HCT116 (cell line): ENCODE measurements at regions not wholly inside any gene's neighbourhood (a gene's known extent, or its start where the extent isn't known, plus 50 kb on each side); places are given as distances from the start of the nearest gene placed in this dataset.

ENCODE experiments used
- ATAC-seq: fragments of 200-7000 bp; cut with Tn5 transposase; 2 replicates; pipeline ENCODE4 v1.9.1; 2020; ENCODE audit warnings: mild to moderate bottlenecking, moderate library complexity
- BruUV-seq: library from RNA; stranded (reverse); fragments of 400-500 nt; replicated peaks from 2 replicates; lab custom pipeline; 2021; lab: Mats Ljungman, UMichigan
- CTCF ChIA-PET: fragments of 300-600 bp; sonication (Branson Sonifier 250); formaldehyde crosslinking; loops from one replicate; lab custom pipeline; 2021; ENCODE audit warnings: antibody characterized with exemption; lab: Charles Lee
- POLR2A ChIA-PET: fragments of 300-600, 350-600 bp; sonication (Branson Sonifier 250); formaldehyde crosslinking; loops from one replicate; lab custom pipeline; 2021; ENCODE audit warnings: antibody characterized with exemption; lab: Charles Lee
- RAD21 ChIA-PET, 2 experiments: fragments of 300-600 bp; sonication (Branson Sonifier 250); formaldehyde crosslinking; loops; one replicate each; lab custom pipeline; 2023; ENCODE audit warnings: low total read pairs in 2 of 2; ENCODE audit not compliant: uncharacterized antibody in 2 of 2, unreplicated experiment in 2 of 2, low non-redundant PET in 1 of 2; lab: Charles Lee
- DNase-seq: peaks from one replicate; pipeline ENCODE4 v3.0.0-alpha.2; 2010; ENCODE audit warnings: low read depth, low spot score
- H2AFZ ChIP-seq: fragments of 200-600 bp; shearing (Covaris generic), sonication (generic); 2 replicates; pipeline ENCODE4 v1.6.1; 2017; ENCODE audit warnings: low read depth, mixed run types, mixed read lengths, antibody characterized with exemption, low read length; ENCODE audit not compliant: poor library complexity, severe bottlenecking
- H3K27ac ChIP-seq: 2 replicates; pipeline ENCODE4 v1.5.1; 2012; ENCODE audit warnings: low read depth, low read length
- H3K27me3 ChIP-seq: fragments of 200-600 bp; sonication (generic); 2 replicates; pipeline ENCODE4 v1.6.1; 2016; ENCODE audit warnings: mixed run types, low read length, mixed read lengths; ENCODE audit not compliant: insufficient read depth
- H3K36me3 ChIP-seq, 2 experiments: fragments of 200-500 bp in 1 of 2; fragments of 200-600 bp in 1 of 2; sonication (Bioruptor generic) in 1 of 2; sonication (generic) in 1 of 2; 2 replicates each; pipeline versions ENCODE4 v1.5.1 to v1.6.1; 2014 to 2016; ENCODE audit warnings: low read length in 2 of 2, inconsistent platforms in 1 of 2, mixed read lengths in 1 of 2, mixed run types in 1 of 2; ENCODE audit not compliant: insufficient read depth in 2 of 2, control insufficient read depth in 1 of 2
- H3K4me1 ChIP-seq, 2 experiments: fragments of 200-600 bp in 1 of 2; sonication (generic) in 1 of 2; 2 replicates each; pipeline versions ENCODE4 v1.5.1 to v1.6.1; 2012 to 2017; ENCODE audit warnings: low read length in 2 of 2, inconsistent platforms in 1 of 2, mild to moderate bottlenecking in 1 of 2, mixed read lengths in 1 of 2, mixed run types in 1 of 2, moderate library complexity in 1 of 2; ENCODE audit not compliant: insufficient read depth in 2 of 2, control insufficient read depth in 1 of 2
- H3K4me2 ChIP-seq: fragments of 200-600 bp; sonication (generic); 2 replicates; pipeline ENCODE4 v1.6.1; 2017; ENCODE audit warnings: mixed run types, low read length, mixed read lengths
- H3K4me3 ChIP-seq, 2 experiments: fragments of 200-600 bp in 1 of 2; sonication (generic) in 1 of 2; replicated peaks in 1 of 2; 2 replicates each; pipeline ENCODE4 v1.5.1; 2011 to 2016; ENCODE audit warnings: low read length in 2 of 2, control low read depth in 1 of 2, low read depth in 1 of 2, mild to moderate bottlenecking in 1 of 2, mixed read lengths in 1 of 2, mixed run types in 1 of 2
- H3K79me2 ChIP-seq: fragments of 200-600 bp; sonication (generic); 2 replicates; pipeline ENCODE4 v1.6.1; 2017; ENCODE audit warnings: mild to moderate bottlenecking, mixed run types, low read length, moderate library complexity, mixed read lengths; ENCODE audit not compliant: insufficient read depth
- H3K9ac ChIP-seq: fragments of 200-600 bp; sonication (generic); 2 replicates; pipeline ENCODE4 v1.6.1; 2016; ENCODE audit warnings: low read length, mixed read lengths
- H3K9me2 ChIP-seq: fragments of 200-600 bp; sonication (generic), shearing (Covaris generic); 2 replicates; pipeline ENCODE4 v1.6.1; 2017; ENCODE audit warnings: mixed run types, mild to moderate bottlenecking, moderate library complexity; ENCODE audit not compliant: insufficient read depth
- H3K9me3 ChIP-seq, 2 experiments: fragments of 200-500 bp in 1 of 2; fragments of 200-600 bp in 1 of 2; sonication (Bioruptor generic) in 1 of 2; sonication (generic) in 1 of 2; 2 replicates each; pipeline ENCODE4 v1.6.1; 2014 to 2017; ENCODE audit warnings: low read length in 2 of 2, mixed read lengths in 2 of 2, inconsistent platforms in 1 of 2, low read depth in 1 of 2, mild to moderate bottlenecking in 1 of 2, mixed run types in 1 of 2, moderate library complexity in 1 of 2; ENCODE audit not compliant: control insufficient read depth in 1 of 2, insufficient read depth in 1 of 2
- H4K20me1 ChIP-seq: fragments of 200-600 bp; sonication (generic), shearing (Covaris generic); 2 replicates; pipeline ENCODE4 v1.6.1; 2017; ENCODE audit warnings: mixed run types, mild to moderate bottlenecking, moderate library complexity; ENCODE audit not compliant: insufficient read depth
- CBX3 ChIP-seq: IDR thresholded peaks from 2 replicates; pipeline ENCODE4 v1.6.1; 2012; ENCODE audit warnings: low read depth
- CTCF ChIP-seq, 3 experiments: fragments of 200-600 bp in 1 of 3; sonication (generic) in 1 of 3; IDR thresholded peaks in 2 of 3; conservative IDR thresholded peaks in 1 of 3; 2 replicates each; pipeline ENCODE4 v1.5.1; 2012 to 2017; ENCODE audit warnings: low read depth in 2 of 3, low read length in 2 of 3, antibody characterized with exemption in 1 of 3, borderline replicate concordance in 1 of 3, control low read depth in 1 of 3, mild to moderate bottlenecking in 1 of 3, mixed read lengths in 1 of 3, mixed run types in 1 of 3, moderate library complexity in 1 of 3; ENCODE audit not compliant: insufficient read depth in 1 of 3
- ELF1 ChIP-seq: IDR thresholded peaks from 2 replicates; pipeline ENCODE4 v1.6.1; 2012; ENCODE audit warnings: low read depth, borderline replicate concordance
- EZH2 ChIP-seq: fragments of 200-600 bp; sonication (generic); IDR thresholded peaks from 2 replicates; pipeline ENCODE4 v1.6.1; 2017; ENCODE audit warnings: antibody characterized with exemption, mixed run types
- EZH2phosphoT487 ChIP-seq: fragments of 200-600 bp; IDR thresholded peaks from 2 replicates; pipeline ENCODE4 v1.6.1; 2018; ENCODE audit warnings: antibody characterized with exemption, borderline replicate concordance
- FOSL1 ChIP-seq: IDR thresholded peaks from 2 replicates; pipeline ENCODE4 v1.6.1; 2012; ENCODE audit warnings: low read depth
- MAX ChIP-seq: IDR thresholded peaks from 2 replicates; pipeline ENCODE4 v1.6.1; 2012
- POLR2A ChIP-seq: IDR thresholded peaks from 2 replicates; pipeline ENCODE4 v1.7.0; 2011; ENCODE audit warnings: borderline replicate concordance; ENCODE audit not compliant: insufficient read depth, insufficient read length; ENCODE audit errors: extremely low read depth
- POLR2AphosphoS5 ChIP-seq: IDR thresholded peaks from 2 replicates; pipeline ENCODE4 v1.6.1; 2011; ENCODE audit warnings: mild to moderate bottlenecking, low read depth, low read length, moderate library complexity
- RAD21 ChIP-seq: IDR thresholded peaks from 2 replicates; pipeline ENCODE4 v1.6.1; 2012; ENCODE audit warnings: low read depth, mild to moderate bottlenecking
- SIN3A ChIP-seq: IDR thresholded peaks from 2 replicates; pipeline ENCODE4 v1.6.1; 2012; ENCODE audit warnings: low read depth
- SP1 ChIP-seq: IDR thresholded peaks from 2 replicates; pipeline ENCODE4 v1.6.1; 2012; ENCODE audit warnings: low read depth
- TCF7L2 ChIP-seq: IDR thresholded peaks from 2 replicates; pipeline ENCODE4 v1.7.0; 2011; ENCODE audit warnings: borderline replicate concordance, inconsistent platforms; ENCODE audit not compliant: insufficient read depth, insufficient read length; ENCODE audit errors: extremely low read depth
- ZBTB33 ChIP-seq: IDR thresholded peaks from 2 replicates; pipeline ENCODE4 v1.6.1; 2011; ENCODE audit warnings: mild to moderate bottlenecking, low read length, moderate library complexity; ENCODE audit not compliant: insufficient replicate concordance; ENCODE audit errors: extremely low read depth
- ZFX ChIP-seq: fragments of 450-650 bp; IDR thresholded peaks from 2 replicates; pipeline ENCODE4 v1.6.1; 2017
- intact Hi-C: fragments of 100-400 bp; cut with micrococcal nuclease; formaldehyde crosslinking; loops from 2 replicates; pipeline ENCODE4 v1.10.0; 2022

GRCh38 chr1:83791821-83792437 lies 207.0 kb downstream of the TTLL7 start:
- BruUV-seq: no TSS peak
- ATAC-seq: no peak

More at GRCh38 chr1:83791821-83792437, 207.0 kb downstream of the TTLL7 start:
- no peak overlapping the region for H3K4me2 ChIP-seq
- H3K4me3 ChIP-seq: no peak overlapping the region
- ChIA-PET RAD21 (no interaction called here), POLR2A (no interaction called here), CTCF (no interaction called here)
- no peaks in the 10 kb centered on the region for H3K4me1 ChIP-seq
- no peak overlapping the region for H3K9ac ChIP-seq
- no peaks in the 10 kb centered on the region for H3K9me3 ChIP-seq
- no peaks in the 10 kb centered on the region for H3K79me2 ChIP-seq
- no peaks in the 10 kb centered on the region for H3K36me3 ChIP-seq
- no peaks in the 10 kb centered on the region for H4K20me1 ChIP-seq
- DNase-seq: no peak
- intact Hi-C loops: no loop called here
- no peak overlapping the region for H3K27ac ChIP-seq
- no peaks in the 10 kb centered on the region for H3K9me2 ChIP-seq
- H2AFZ ChIP-seq: no peak overlapping the region
- no peaks in the 10 kb centered on the region for H3K27me3 ChIP-seq
- no peak for TF ChIP-seq RAD21
- TF ChIP-seq ZFX: no peak
- no peak for TF ChIP-seq CTCF (IDR thresholded peaks at IDR 0.05 in 2 of 3, conservative IDR thresholded peaks at IDR 0.05 in 1 of 3; ENCODE audit: borderline replicate concordance in 1 of 3, insufficient read depth in 1 of 3, low read depth in 2 of 3, low read length in 2 of 3)
- no peak for TF ChIP-seq SIN3A
- TF ChIP-seq CBX3: no peak
- TF ChIP-seq SP1: no peak
- no peak for TF ChIP-seq EZH2
- TF ChIP-seq ZBTB33: no peak
- TF ChIP-seq ELF1: no peak
- TF ChIP-seq FOSL1: no peak
- no peak for TF ChIP-seq MAX
- TF ChIP-seq TCF7L2: no peak
- TF ChIP-seq POLR2AphosphoS5: no peak
- TF ChIP-seq POLR2A: no peak
- no peak for TF ChIP-seq EZH2phosphoT487
